Smooth muscle cell (in vitro differentiated cells): ENCODE measurements at regions not wholly inside any gene's neighbourhood (a gene's known extent, or its start where the extent isn't known, plus 50 kb on each side); places are given as distances from the start of the nearest gene placed in this dataset.

Experiments used
- DNase-seq: peaks from one replicate; lab custom pipeline; 2025; ENCODE audit not compliant: unreplicated experiment; lab: John Stamatoyannopoulos, UW
- H2AFZ ChIP-seq: fragments of 200-600 bp; sonication (generic); 2 replicates; pipeline ENCODE4 v1.6.0; 2016; ENCODE audit warnings: antibody characterized with exemption, low read depth, mild to moderate bottlenecking
- H3F3A ChIP-seq: fragments of 200-600 bp; sonication (generic); 2 replicates; pipeline ENCODE4 v1.6.0; 2017; ENCODE audit warnings: antibody characterized with exemption, low read depth
- H3K27ac ChIP-seq: fragments of 200-600 bp; sonication (generic); 2 replicates; pipeline ENCODE4 v1.5.1; 2016; ENCODE audit warnings: low read depth, mild to moderate bottlenecking
- H3K27me3 ChIP-seq: fragments of 200-600 bp; sonication (generic); 2 replicates; pipeline ENCODE4 v1.6.1; 2016; ENCODE audit warnings: low read depth, mild to moderate bottlenecking
- H3K36me3 ChIP-seq: fragments of 200-600 bp; sonication (generic); 2 replicates; pipeline ENCODE4 v1.5.1; 2016; ENCODE audit warnings: low read depth
- H3K4me1 ChIP-seq: fragments of 200-600 bp; sonication (generic); 2 replicates; pipeline ENCODE4 v1.5.1; 2016; ENCODE audit warnings: low read depth
- H3K4me2 ChIP-seq: fragments of 200-600 bp; sonication (generic); 2 replicates; pipeline ENCODE4 v1.6.0; 2016; ENCODE audit warnings: mild to moderate bottlenecking
- H3K4me3 ChIP-seq: fragments of 200-600 bp; sonication (generic); 2 replicates; pipeline ENCODE4 v1.5.1; 2016; ENCODE audit warnings: mild to moderate bottlenecking
- H3K79me2 ChIP-seq: fragments of 200-600 bp; sonication (generic); 2 replicates; pipeline ENCODE4 v1.6.0; 2016; ENCODE audit warnings: low read depth, mild to moderate bottlenecking
- H3K9ac ChIP-seq: fragments of 200-600 bp; sonication (generic); 2 replicates; pipeline ENCODE4 v1.6.0; 2016; ENCODE audit warnings: low read depth
- H3K9me3 ChIP-seq: fragments of 200-600 bp; sonication (generic); replicated peaks from 2 replicates; pipeline ENCODE4 v1.5.1; 2016; ENCODE audit warnings: low read depth
- H4K20me1 ChIP-seq: fragments of 200-600 bp; sonication (generic); 2 replicates; pipeline ENCODE4 v1.6.0; 2016; ENCODE audit warnings: low read depth
- WGBS: methylation state at CpG from one replicate; pipeline ENCODE4 v1.1.7; 2016; ENCODE audit warnings: low lambda C conversion rate; 5-methylcytosine and 5-hydroxymethylcytosine counted together
- TF ChIP-seq, protein P1 (sequence below): fragments of 200-600 bp; sonication (generic); IDR thresholded peaks from 2 replicates; pipeline ENCODE4 v1.5.1; 2017; ENCODE audit warnings: borderline replicate concordance, mild to moderate bottlenecking, antibody characterized with exemption; ENCODE audit not compliant: insufficient read depth, poor library complexity, severe bottlenecking

GRCh38 chr5:5645198-5645597, 222.7 kb downstream of the ICE1 start:
- DNase-seq: no peak
- no peak overlapping the region for H2AFZ ChIP-seq
- TF ChIP-seq, protein P1, sequence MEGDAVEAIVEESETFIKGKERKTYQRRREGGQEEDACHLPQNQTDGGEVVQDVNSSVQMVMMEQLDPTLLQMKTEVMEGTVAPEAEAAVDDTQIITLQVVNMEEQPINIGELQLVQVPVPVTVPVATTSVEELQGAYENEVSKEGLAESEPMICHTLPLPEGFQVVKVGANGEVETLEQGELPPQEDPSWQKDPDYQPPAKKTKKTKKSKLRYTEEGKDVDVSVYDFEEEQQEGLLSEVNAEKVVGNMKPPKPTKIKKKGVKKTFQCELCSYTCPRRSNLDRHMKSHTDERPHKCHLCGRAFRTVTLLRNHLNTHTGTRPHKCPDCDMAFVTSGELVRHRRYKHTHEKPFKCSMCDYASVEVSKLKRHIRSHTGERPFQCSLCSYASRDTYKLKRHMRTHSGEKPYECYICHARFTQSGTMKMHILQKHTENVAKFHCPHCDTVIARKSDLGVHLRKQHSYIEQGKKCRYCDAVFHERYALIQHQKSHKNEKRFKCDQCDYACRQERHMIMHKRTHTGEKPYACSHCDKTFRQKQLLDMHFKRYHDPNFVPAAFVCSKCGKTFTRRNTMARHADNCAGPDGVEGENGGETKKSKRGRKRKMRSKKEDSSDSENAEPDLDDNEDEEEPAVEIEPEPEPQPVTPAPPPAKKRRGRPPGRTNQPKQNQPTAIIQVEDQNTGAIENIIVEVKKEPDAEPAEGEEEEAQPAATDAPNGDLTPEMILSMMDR: no peak
- no peaks in the 10 kb centered on the region for H3K79me2 ChIP-seq
- H3K4me2 ChIP-seq: no peak overlapping the region
- no peaks in the 10 kb centered on the region for H3K9me3 ChIP-seq
- no peaks in the 10 kb centered on the region for H3K36me3 ChIP-seq
- no peaks in the 10 kb centered on the region for H3F3A ChIP-seq
- H3K4me1 ChIP-seq: peaks cover 3% of the 10 kb centered on the region
- H3K9ac ChIP-seq: no peak overlapping the region
- 85% methylated on average over 2 of the region's 2 CpGs for WGBS
- no peaks in the 10 kb centered on the region for H4K20me1 ChIP-seq
- H3K27me3 ChIP-seq: no peaks in the 10 kb centered on the region
- no peak overlapping the region for H3K4me3 ChIP-seq
- no peak overlapping the region for H3K27ac ChIP-seq

GRCh38 chr5:5644249-5644648, 221.8 kb downstream of the ICE1 start:
- Histone ChIP-seq H3F3A (no peaks in the 10 kb centered on the region), H3K4me1 (no peaks in the 10 kb centered on the region), H3K36me3 (no peaks in the 10 kb centered on the region), H4K20me1 (no peaks in the 10 kb centered on the region), H3K4me2 (no peak overlapping the region), H3K9me3 (no peaks in the 10 kb centered on the region), H3K27ac (no peak overlapping the region), H2AFZ (no peak overlapping the region), H3K79me2 (no peaks in the 10 kb centered on the region), H3K9ac (no peak overlapping the region), H3K4me3 (no peak overlapping the region), H3K27me3 (no peaks in the 10 kb centered on the region)
- no peak for DNase-seq
- 50% methylated on average over 6 of the region's 6 CpGs for WGBS
- TF ChIP-seq, protein P1: no peak

- H3F3A ChIP-seq: no peaks in the 10 kb centered on the region
- TF ChIP-seq, protein P1: no peak
- no peaks in the 10 kb centered on the region for H3K79me2 ChIP-seq
- no peak overlapping the region for H3K4me3 ChIP-seq
- no peak overlapping the region for H2AFZ ChIP-seq
- no peaks in the 10 kb centered on the region for H3K9me3 ChIP-seq
- no peak for DNase-seq
- no peak overlapping the region for H3K27ac ChIP-seq
- H3K36me3 ChIP-seq: no peaks in the 10 kb centered on the region
- no peaks in the 10 kb centered on the region for H4K20me1 ChIP-seq
- H3K4me2 ChIP-seq: no peak overlapping the region
- no peak overlapping the region for H3K9ac ChIP-seq
- H3K4me1 ChIP-seq: no peaks in the 10 kb centered on the region
- WGBS: 90% methylated on average over 4 of the region's 4 CpGs
- no peaks in the 10 kb centered on the region for H3K27me3 ChIP-seq
Observed at GRCh38 chr5:5643481-5643880, 221.0 kb downstream of the ICE1 start.

DNA sequence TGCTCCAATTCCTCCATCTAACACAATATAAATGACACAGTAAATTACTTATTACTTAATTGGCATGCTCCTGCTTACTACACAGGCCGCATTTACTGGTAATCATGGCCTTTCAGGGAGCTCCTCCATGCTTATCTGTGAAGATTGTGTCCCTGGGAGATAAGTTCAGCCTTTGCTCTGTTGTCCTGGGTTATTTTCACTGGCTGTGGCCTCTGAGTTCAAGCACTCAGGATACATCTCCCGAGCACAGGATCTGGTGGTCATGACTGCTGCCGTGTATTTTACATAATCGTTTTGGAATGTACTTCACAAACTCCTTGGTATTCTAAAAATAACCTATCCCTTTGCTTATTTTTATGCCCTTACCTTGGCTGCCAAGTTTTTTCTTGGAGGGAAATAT, 215.7 kb downstream of the ICE1 start:
- Histone ChIP-seq H3K27me3 (no peaks in the 10 kb centered on the region), H3K4me3 (no peak overlapping the region), H2AFZ (no peak overlapping the region), H3K9me3 (no peaks in the 10 kb centered on the region), H3K27ac (peak overlapping the region; percentile 49), H3K9ac (no peak overlapping the region), H3K79me2 (no peaks in the 10 kb centered on the region), H3F3A (no peaks in the 10 kb centered on the region), H3K4me2 (peak overlapping the region; percentile 9), H3K36me3 (no peaks in the 10 kb centered on the region), H3K4me1 (no peaks in the 10 kb centered on the region), H4K20me1 (no peaks in the 10 kb centered on the region)
- DNase-seq: no peak
- TF ChIP-seq, protein P1: no peak
- WGBS: 25% methylated on average over 4 of the region's 4 CpGs
